HCT116 (cell line): ENCODE measurements at regions not wholly inside any gene's neighbourhood (a gene's known extent, or its start where the extent isn't known, plus 50 kb on each side); places are given as distances from the start of the nearest gene placed in this dataset.

Source experiments
- ATAC-seq: fragments of 200-7000 bp; cut with Tn5 transposase; 2 replicates; pipeline ENCODE4 v1.9.1; 2020; ENCODE audit warnings: mild to moderate bottlenecking, moderate library complexity
- BruUV-seq: library from RNA; stranded (reverse); fragments of 400-500 nt; replicated peaks from 2 replicates; lab custom pipeline; 2021; lab: Mats Ljungman, UMichigan
- CTCF ChIA-PET: fragments of 300-600 bp; sonication (Branson Sonifier 250); formaldehyde crosslinking; loops from one replicate; lab custom pipeline; 2021; ENCODE audit warnings: antibody characterized with exemption; lab: Charles Lee
- POLR2A ChIA-PET: fragments of 300-600, 350-600 bp; sonication (Branson Sonifier 250); formaldehyde crosslinking; loops from one replicate; lab custom pipeline; 2021; ENCODE audit warnings: antibody characterized with exemption; lab: Charles Lee
- RAD21 ChIA-PET, 2 experiments: fragments of 300-600 bp; sonication (Branson Sonifier 250); formaldehyde crosslinking; loops; one replicate each; lab custom pipeline; 2023; ENCODE audit warnings: low total read pairs in 2 of 2; ENCODE audit not compliant: uncharacterized antibody in 2 of 2, unreplicated experiment in 2 of 2, low non-redundant PET in 1 of 2; lab: Charles Lee
- DNase-seq: peaks from one replicate; pipeline ENCODE4 v3.0.0-alpha.2; 2010; ENCODE audit warnings: low read depth, low spot score
- H2AFZ ChIP-seq: fragments of 200-600 bp; shearing (Covaris generic), sonication (generic); 2 replicates; pipeline ENCODE4 v1.6.1; 2017; ENCODE audit warnings: low read depth, mixed run types, mixed read lengths, antibody characterized with exemption, low read length; ENCODE audit not compliant: poor library complexity, severe bottlenecking
- H3K27ac ChIP-seq: 2 replicates; pipeline ENCODE4 v1.5.1; 2012; ENCODE audit warnings: low read depth, low read length
- H3K27me3 ChIP-seq: fragments of 200-600 bp; sonication (generic); 2 replicates; pipeline ENCODE4 v1.6.1; 2016; ENCODE audit warnings: mixed run types, low read length, mixed read lengths; ENCODE audit not compliant: insufficient read depth
- H3K36me3 ChIP-seq, 2 experiments: fragments of 200-500 bp in 1 of 2; fragments of 200-600 bp in 1 of 2; sonication (Bioruptor generic) in 1 of 2; sonication (generic) in 1 of 2; 2 replicates each; pipeline versions ENCODE4 v1.5.1 to v1.6.1; 2014 to 2016; ENCODE audit warnings: low read length in 2 of 2, inconsistent platforms in 1 of 2, mixed read lengths in 1 of 2, mixed run types in 1 of 2; ENCODE audit not compliant: insufficient read depth in 2 of 2, control insufficient read depth in 1 of 2
- H3K4me1 ChIP-seq, 2 experiments: fragments of 200-600 bp in 1 of 2; sonication (generic) in 1 of 2; 2 replicates each; pipeline versions ENCODE4 v1.5.1 to v1.6.1; 2012 to 2017; ENCODE audit warnings: low read length in 2 of 2, inconsistent platforms in 1 of 2, mild to moderate bottlenecking in 1 of 2, mixed read lengths in 1 of 2, mixed run types in 1 of 2, moderate library complexity in 1 of 2; ENCODE audit not compliant: insufficient read depth in 2 of 2, control insufficient read depth in 1 of 2
- H3K4me2 ChIP-seq: fragments of 200-600 bp; sonication (generic); 2 replicates; pipeline ENCODE4 v1.6.1; 2017; ENCODE audit warnings: mixed run types, low read length, mixed read lengths
- H3K4me3 ChIP-seq, 2 experiments: fragments of 200-600 bp in 1 of 2; sonication (generic) in 1 of 2; replicated peaks in 1 of 2; 2 replicates each; pipeline ENCODE4 v1.5.1; 2011 to 2016; ENCODE audit warnings: low read length in 2 of 2, control low read depth in 1 of 2, low read depth in 1 of 2, mild to moderate bottlenecking in 1 of 2, mixed read lengths in 1 of 2, mixed run types in 1 of 2
- H3K79me2 ChIP-seq: fragments of 200-600 bp; sonication (generic); 2 replicates; pipeline ENCODE4 v1.6.1; 2017; ENCODE audit warnings: mild to moderate bottlenecking, mixed run types, low read length, moderate library complexity, mixed read lengths; ENCODE audit not compliant: insufficient read depth
- H3K9ac ChIP-seq: fragments of 200-600 bp; sonication (generic); 2 replicates; pipeline ENCODE4 v1.6.1; 2016; ENCODE audit warnings: low read length, mixed read lengths
- H3K9me2 ChIP-seq: fragments of 200-600 bp; sonication (generic), shearing (Covaris generic); 2 replicates; pipeline ENCODE4 v1.6.1; 2017; ENCODE audit warnings: mixed run types, mild to moderate bottlenecking, moderate library complexity; ENCODE audit not compliant: insufficient read depth
- H3K9me3 ChIP-seq, 2 experiments: fragments of 200-500 bp in 1 of 2; fragments of 200-600 bp in 1 of 2; sonication (Bioruptor generic) in 1 of 2; sonication (generic) in 1 of 2; 2 replicates each; pipeline ENCODE4 v1.6.1; 2014 to 2017; ENCODE audit warnings: low read length in 2 of 2, mixed read lengths in 2 of 2, inconsistent platforms in 1 of 2, low read depth in 1 of 2, mild to moderate bottlenecking in 1 of 2, mixed run types in 1 of 2, moderate library complexity in 1 of 2; ENCODE audit not compliant: control insufficient read depth in 1 of 2, insufficient read depth in 1 of 2
- H4K20me1 ChIP-seq: fragments of 200-600 bp; sonication (generic), shearing (Covaris generic); 2 replicates; pipeline ENCODE4 v1.6.1; 2017; ENCODE audit warnings: mixed run types, mild to moderate bottlenecking, moderate library complexity; ENCODE audit not compliant: insufficient read depth
- ATF3 ChIP-seq: IDR thresholded peaks from 2 replicates; pipeline ENCODE4 v1.6.1; 2012
- CBX3 ChIP-seq: IDR thresholded peaks from 2 replicates; pipeline ENCODE4 v1.6.1; 2012; ENCODE audit warnings: low read depth
- EZH2 ChIP-seq: fragments of 200-600 bp; sonication (generic); IDR thresholded peaks from 2 replicates; pipeline ENCODE4 v1.6.1; 2017; ENCODE audit warnings: antibody characterized with exemption, mixed run types
- MAX ChIP-seq: IDR thresholded peaks from 2 replicates; pipeline ENCODE4 v1.6.1; 2012
- REST ChIP-seq: IDR thresholded peaks from 2 replicates; pipeline ENCODE4 v1.6.1; 2012; ENCODE audit warnings: low read depth
- SIN3A ChIP-seq: IDR thresholded peaks from 2 replicates; pipeline ENCODE4 v1.6.1; 2012; ENCODE audit warnings: low read depth
- SP1 ChIP-seq: IDR thresholded peaks from 2 replicates; pipeline ENCODE4 v1.6.1; 2012; ENCODE audit warnings: low read depth
- SRF ChIP-seq: IDR thresholded peaks from 2 replicates; pipeline ENCODE4 v1.6.1; 2012; ENCODE audit warnings: low read depth
- TCF7L2 ChIP-seq: IDR thresholded peaks from 2 replicates; pipeline ENCODE4 v1.7.0; 2011; ENCODE audit warnings: borderline replicate concordance, inconsistent platforms; ENCODE audit not compliant: insufficient read depth, insufficient read length; ENCODE audit errors: extremely low read depth
- ZBTB33 ChIP-seq: IDR thresholded peaks from 2 replicates; pipeline ENCODE4 v1.6.1; 2011; ENCODE audit warnings: mild to moderate bottlenecking, low read length, moderate library complexity; ENCODE audit not compliant: insufficient replicate concordance; ENCODE audit errors: extremely low read depth
- intact Hi-C: fragments of 100-400 bp; cut with micrococcal nuclease; formaldehyde crosslinking; loops from 2 replicates; pipeline ENCODE4 v1.10.0; 2022

GRCh38 chr1:190649553-190649952, 171.9 kb upstream of the BRINP3 start:
- Histone ChIP-seq H3K4me1 (no peaks in the 10 kb centered on the region), H3K36me3 (no peaks in the 10 kb centered on the region), H3K9me3 (no peaks in the 10 kb centered on the region), H3K27me3 (no peaks in the 10 kb centered on the region), H3K4me3 (no peak overlapping the region), H3K27ac (no peak overlapping the region), H2AFZ (no peak overlapping the region), H3K9ac (no peak overlapping the region), H4K20me1 (no peaks in the 10 kb centered on the region), H3K9me2 (no peaks in the 10 kb centered on the region), H3K79me2 (no peaks in the 10 kb centered on the region), H3K4me2 (no peak overlapping the region)
- ATAC-seq: no peak
- DNase-seq: no peak
- ChIA-PET POLR2A (no interaction called here), CTCF (no interaction called here), RAD21 (no interaction called here)
- intact Hi-C loops: no loop called here
- BruUV-seq: no TSS peak
- TF ChIP-seq REST (no peak), TCF7L2 (no peak), CBX3 (no peak)

- DNase-seq: no peak
- RAD21 ChIA-PET: no interaction called here
- intact Hi-C loops: no loop called here
- TF ChIP-seq SP1 (no peak), TCF7L2 (no peak), ZBTB33 (no peak), SIN3A (no peak), SRF (no peak), EZH2 (no peak), MAX (no peak), ATF3 (no peak), REST (no peak)
Measured at GRCh38 chr1:190658907-190659306, 181.2 kb upstream of the BRINP3 start.

More at GRCh38 chr1:190658907-190659306, 181.2 kb upstream of the BRINP3 start:
- Histone ChIP-seq H4K20me1 (no peaks in the 10 kb centered on the region), H3K27ac (no peak overlapping the region), H3K79me2 (no peaks in the 10 kb centered on the region), H3K9me2 (0 out of 2 replicates have a peak, but pooled peaks cover 3% of the 10 kb centered on the region), H3K9me3 (no peaks in the 10 kb centered on the region), H3K36me3 (no peaks in the 10 kb centered on the region), H3K9ac (no peak overlapping the region), H3K4me2 (no peak overlapping the region), H3K4me1 (no peaks in the 10 kb centered on the region), H3K4me3 (no peak overlapping the region), H3K27me3 (no peaks in the 10 kb centered on the region), H2AFZ (no peak overlapping the region)
- no peak for ATAC-seq
- ChIA-PET CTCF (no interaction called here), POLR2A (no interaction called here)
- BruUV-seq: no TSS peak
